GM20431 (cell line): ENCODE measurements at regions not wholly inside any gene's neighbourhood (a gene's known extent, or its start where the extent isn't known, plus 50 kb on each side); places are given as distances from the start of the nearest gene placed in this dataset.

Experiments used
- in situ Hi-C: fragments of 300-500 bp; cut with MseI, MboI; formaldehyde crosslinking; loops from one replicate; pipeline ENCODE4 v1.15.0; 2020; ENCODE audit warnings: low sequenced_read_pairs; ENCODE audit not compliant: unreplicated experiment

DNA sequence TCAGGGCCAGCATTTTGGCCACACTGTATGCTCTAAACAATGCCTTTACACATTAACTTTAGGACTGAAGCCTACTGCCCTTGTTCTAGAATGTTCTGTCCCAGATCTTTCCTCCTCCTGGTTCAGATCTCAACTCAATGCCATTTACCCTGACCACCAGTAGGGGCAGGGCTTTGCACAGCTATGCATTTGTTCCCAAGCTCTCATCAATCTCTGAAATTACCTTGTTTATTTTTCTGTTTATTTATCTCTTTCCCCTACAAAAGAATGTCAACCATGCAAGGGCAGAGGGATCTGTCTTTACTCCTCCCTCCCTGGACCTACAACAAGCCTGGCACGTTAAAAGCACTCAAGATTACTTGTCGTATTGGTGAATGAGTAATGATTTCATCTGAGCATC is 612.9 kb downstream of the BNC2 start:
- in situ Hi-C loops: no loop called here

DNA sequence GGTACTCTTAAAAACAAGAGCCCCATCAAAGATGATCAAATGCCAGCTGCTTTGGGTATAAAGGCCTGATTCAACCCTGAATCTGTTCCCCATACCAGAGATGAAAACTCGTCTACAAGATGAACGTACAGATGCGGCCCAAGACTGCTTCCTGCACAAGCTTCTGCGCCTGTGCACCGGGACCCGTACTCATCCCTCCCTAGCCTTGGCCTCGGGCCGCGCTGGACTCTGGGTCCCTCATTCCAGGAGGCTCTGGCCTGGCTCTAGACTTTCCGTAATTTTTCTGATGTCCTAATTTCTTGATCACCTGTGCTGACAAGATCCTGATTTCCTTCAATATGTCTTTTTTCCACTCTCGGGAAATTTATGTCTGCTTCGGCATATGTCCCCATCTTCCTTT is 612.3 kb downstream of the BNC2 start:
- in situ Hi-C loops: no loop called here

GRCh38 chr9:16258708-16259107 is 611.8 kb downstream of the BNC2 start:
- in situ Hi-C loops: no loop called here

GRCh38 chr9:16262477-16263261 is 607.8 kb downstream of the BNC2 start:
- in situ Hi-C loops: no loop called here

- in situ Hi-C loops: no loop called here
Observed at GRCh38 chr9:16265688-16266087, 604.8 kb downstream of the BNC2 start.

GRCh38 chr9:16266648-16267276 is 603.7 kb downstream of the BNC2 start:
- in situ Hi-C loops: no loop called here

GRCh38 chr9:16267281-16268066 is 603.0 kb downstream of the BNC2 start:
- in situ Hi-C loops: no loop called here

GRCh38 chr9:16268067-16268881 is 602.2 kb downstream of the BNC2 start:
- in situ Hi-C loops: no loop called here

DNA sequence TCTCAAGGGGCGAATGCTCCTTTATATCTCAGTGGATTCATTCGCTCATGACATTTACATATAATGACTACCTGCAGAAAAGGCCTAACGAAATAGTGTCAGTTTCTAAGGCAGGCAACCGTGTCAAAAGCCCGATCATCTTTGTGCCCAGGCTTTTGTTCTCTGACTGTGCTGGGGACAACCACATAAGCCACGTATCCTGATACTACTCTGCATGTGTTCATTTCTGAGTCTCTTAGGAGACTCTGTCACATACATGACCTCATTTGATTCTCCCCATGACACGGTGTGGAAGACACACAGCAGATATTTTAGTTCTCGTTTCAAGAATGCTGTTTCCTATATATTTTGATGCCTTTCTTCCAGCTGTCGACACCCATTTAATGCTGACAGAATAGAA is 598.5 kb downstream of the BNC2 start:
- in situ Hi-C loops: no loop called here

DNA sequence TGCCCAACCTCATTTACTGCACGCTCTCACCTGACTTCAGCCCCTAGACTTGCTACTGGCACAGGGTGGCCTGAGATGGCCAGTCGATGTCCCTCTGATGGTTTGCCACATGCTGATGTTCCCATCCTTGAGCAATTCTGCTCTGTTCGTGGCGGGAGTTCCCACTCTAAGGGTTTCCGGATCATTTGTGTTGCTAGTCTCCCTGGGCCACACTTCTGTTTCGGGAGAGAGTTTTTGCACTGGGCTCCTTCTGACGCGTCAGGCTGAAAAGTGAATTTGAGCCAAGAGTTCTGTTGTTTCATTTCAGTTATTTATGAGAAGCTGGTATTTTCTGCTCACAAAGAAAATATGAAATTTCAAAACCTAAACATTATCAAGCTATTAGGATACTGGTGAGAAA is 597.7 kb downstream of the BNC2 start:
- in situ Hi-C loops: no loop called here

DNA sequence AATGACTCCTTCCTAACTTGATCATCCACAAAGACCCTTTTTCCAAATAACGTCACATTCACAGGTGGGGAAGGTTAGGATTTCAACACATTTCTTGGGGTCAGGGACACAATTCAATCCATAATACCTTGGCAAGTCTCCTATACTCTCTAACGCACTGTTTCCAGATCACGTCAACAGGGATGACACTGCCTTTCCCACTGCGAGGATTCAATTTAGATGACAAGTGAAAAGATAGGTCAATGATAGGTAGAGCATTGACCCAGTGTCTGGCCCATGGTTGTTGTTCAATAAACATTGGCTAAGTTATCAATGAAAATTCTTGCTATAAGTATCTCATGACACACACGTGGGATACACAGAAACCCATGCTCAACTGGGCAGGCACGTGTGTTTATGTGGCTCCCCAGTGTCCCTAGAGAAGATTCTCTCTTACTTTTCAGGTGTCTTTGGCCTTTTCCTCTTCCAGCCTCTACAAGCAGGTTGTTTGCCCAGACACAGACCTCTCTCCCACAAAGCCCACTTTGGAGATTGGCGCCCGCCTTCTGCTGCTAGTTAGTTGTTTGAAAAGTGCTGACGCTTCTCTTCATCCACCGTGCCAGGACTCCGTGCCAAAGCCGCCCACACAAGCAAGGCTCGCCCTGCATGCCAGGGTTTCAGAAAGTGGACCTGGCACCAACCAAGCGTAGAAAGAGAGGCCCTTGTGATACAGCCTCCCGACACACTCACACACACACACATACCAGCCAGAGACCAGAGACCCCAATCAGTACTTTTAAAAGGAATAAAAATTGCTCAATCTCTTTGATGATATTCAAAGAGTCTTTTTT is 594.5 kb downstream of the BNC2 start:
- in situ Hi-C loops: no loop called here

GRCh38 chr9:16276866-16277265 is 593.6 kb downstream of the BNC2 start:
- in situ Hi-C loops: no loop called here

DNA sequence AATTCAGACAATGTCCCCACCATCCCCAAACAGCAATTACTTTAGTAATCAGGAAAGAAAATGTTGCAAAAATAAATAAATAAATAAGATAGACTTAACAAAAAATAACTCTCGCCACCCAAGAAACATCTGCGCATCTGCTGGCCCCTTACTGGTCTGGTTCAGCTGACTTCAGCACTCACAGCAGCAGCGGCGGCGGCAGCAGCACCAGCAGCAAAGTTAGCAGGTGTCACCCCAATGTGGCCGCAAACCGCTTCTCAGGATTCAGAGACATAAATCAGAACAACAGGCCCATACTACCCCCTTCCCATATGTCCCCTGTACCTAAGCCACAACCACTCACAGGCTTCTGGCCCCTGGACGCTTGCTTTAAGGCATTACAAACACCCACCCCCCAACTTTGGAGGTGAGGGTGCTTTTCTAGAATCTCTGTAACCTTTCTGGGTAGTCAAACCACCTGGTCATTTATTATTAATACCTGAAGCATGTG is 593.0 kb downstream of the BNC2 start:
- in situ Hi-C loops: no loop called here

GRCh38 chr9:16278326-16278999 is 592.0 kb downstream of the BNC2 start:
- in situ Hi-C loops: no loop called here

GRCh38 chr9:16281707-16282106 is 588.8 kb downstream of the BNC2 start:
- in situ Hi-C loops: no loop called here

- in situ Hi-C loops: no loop called here
Observed at GRCh38 chr9:16282216-16282615, 588.3 kb downstream of the BNC2 start.

- in situ Hi-C loops: no loop called here
Observed at GRCh38 chr9:16282718-16283117, 587.8 kb downstream of the BNC2 start.

GRCh38 chr9:16286160-16286559 is 584.3 kb downstream of the BNC2 start:
- in situ Hi-C loops: no loop called here

GRCh38 chr9:16289639-16290038 is 580.8 kb downstream of the BNC2 start:
- in situ Hi-C loops: no loop called here
